GM12878 (cell line): ENCODE measurements at regions not wholly inside any gene's neighbourhood (a gene's known extent, or its start where the extent isn't known, plus 50 kb on each side); places are given as distances from the start of the nearest gene placed in this dataset.

Experiments used
- ATAC-seq: fragments of 200-7000 bp; cut with Tn5 transposase; 3 replicates; pipeline ENCODE4 v1.9.1; 2020; ENCODE audit warnings: mild to moderate bottlenecking, moderate library complexity
- BruUV-seq: library from RNA; stranded (reverse); fragments of 400-500 nt; replicated peaks from 2 replicates; lab custom pipeline; 2021; lab: Mats Ljungman, UMichigan
- CTCF ChIA-PET: fragments of 300-600 bp; sonication (Branson Sonifier 250); formaldehyde crosslinking; extraction: SDS; loops from one replicate; lab custom pipeline; 2021; ENCODE audit warnings: inconsistent platforms; lab: Yijun Ruan, JAX
- POLR2A ChIA-PET: fragments of 350-600 bp; formaldehyde crosslinking; extraction: SDS; loops from one replicate; lab custom pipeline; 2021; ENCODE audit warnings: inconsistent platforms; lab: Charles Lee
- RAD21 ChIA-PET: fragments of 300-600 bp; sonication (Branson Sonifier 250); formaldehyde crosslinking; loops from one replicate; lab custom pipeline; 2023; ENCODE audit warnings: antibody characterized with exemption; ENCODE audit not compliant: unreplicated experiment; lab: Charles Lee
- SMC1A ChIA-PET: fragments of 300-600 bp; sonication (Branson Sonifier 250); formaldehyde crosslinking; loops from one replicate; lab custom pipeline; 2023; ENCODE audit not compliant: unreplicated experiment, uncharacterized antibody; lab: Charles Lee
- DNase-seq: peaks from one replicate; pipeline ENCODE4 v3.0.0-alpha.2; 2011; ENCODE audit warnings: low read depth, low spot score
- FAIRE-seq: peaks from 3 replicates; lab custom pipeline; 2011; peaks lifted over from hg19 to GRCh38; lab: Jason Lieb, UNC
- H2AFZ ChIP-seq: 2 replicates; pipeline ENCODE4 v1.6.0; 2011; ENCODE audit warnings: low read depth, low read length, control low read depth; ENCODE audit not compliant: control insufficient read depth
- H3K27ac ChIP-seq: 2 replicates; pipeline ENCODE4 v1.5.1; 2011; ENCODE audit warnings: control low read depth; ENCODE audit not compliant: control insufficient read depth, insufficient read depth
- H3K27me3 ChIP-seq, 2 experiments: replicated peaks in 1 of 2; 2 replicates each; pipeline versions ENCODE4 v1.6.0 to v1.6.1; 2011; ENCODE audit warnings: low read length in 1 of 2; ENCODE audit not compliant: control insufficient read depth in 2 of 2, insufficient read depth in 2 of 2
- H3K36me3 ChIP-seq, 2 experiments: 2 replicates each; pipeline ENCODE4 v1.5.1; 2011; ENCODE audit warnings: low read length in 1 of 2; ENCODE audit not compliant: control insufficient read depth in 2 of 2, insufficient read depth in 2 of 2
- H3K4me1 ChIP-seq: 2 replicates; pipeline ENCODE4 v1.6.1; 2011; ENCODE audit warnings: mild to moderate bottlenecking, low read length, moderate library complexity, mixed read lengths; ENCODE audit not compliant: control insufficient read depth, insufficient read depth
- H3K4me2 ChIP-seq: 2 replicates; pipeline ENCODE4 v1.6.0; 2011; ENCODE audit warnings: control low read depth; ENCODE audit not compliant: control insufficient read depth, insufficient read depth
- H3K4me3 ChIP-seq: fragments of 200-600 bp; sonication (generic); 2 replicates; pipeline ENCODE4 v1.5.1; 2016
- H3K79me2 ChIP-seq: 2 replicates; pipeline ENCODE4 v1.6.0; 2011; ENCODE audit warnings: low read length; ENCODE audit not compliant: control insufficient read depth, insufficient read depth
- H3K9ac ChIP-seq: 2 replicates; pipeline ENCODE4 v1.8.0; 2011; ENCODE audit warnings: low read length, control low read depth, mixed read lengths; ENCODE audit not compliant: control insufficient read depth, insufficient read depth
- H3K9me3 ChIP-seq: replicated peaks from 3 replicates; pipeline ENCODE4 v1.5.1; 2011; ENCODE audit warnings: mild to moderate bottlenecking, low read length; ENCODE audit not compliant: control insufficient read depth, insufficient read depth
- H4K20me1 ChIP-seq: 2 replicates; pipeline ENCODE4 v1.6.0; 2011; ENCODE audit not compliant: control insufficient read depth, insufficient read depth
- DPF2 ChIP-seq: fragments of 450-650 bp; IDR thresholded peaks from 2 replicates; pipeline ENCODE4 v1.6.1; 2017; ENCODE audit warnings: mild to moderate bottlenecking
- NFIC ChIP-seq: IDR thresholded peaks from 2 replicates; pipeline ENCODE4 v1.6.1; 2012; ENCODE audit warnings: low read depth, mild to moderate bottlenecking, inconsistent platforms, low read length, moderate library complexity
- NR2F1 ChIP-seq: fragments of 450-650 bp; conservative IDR thresholded peaks from 2 replicates; pipeline ENCODE4 v1.6.1; 2017; ENCODE audit warnings: mild to moderate bottlenecking
- SMAD5 ChIP-seq: IDR thresholded peaks from 2 replicates; pipeline ENCODE4 v1.6.1; 2016; ENCODE audit warnings: antibody characterized with exemption, low read depth
- YBX1 ChIP-seq: fragments of 450-650 bp; IDR thresholded peaks from 2 replicates; pipeline ENCODE4 v1.6.1; 2016; ENCODE audit warnings: antibody characterized with exemption
- WGBS: methylation state at CpG from one replicate; pipeline ENCODE4 v1.1.6; 2016; ENCODE audit warnings: low lambda C conversion rate; ENCODE audit not compliant: insufficient replicate concordance, insufficient coverage; ENCODE audit errors: missing lambda C conversion rate; 5-methylcytosine and 5-hydroxymethylcytosine counted together
- in situ Hi-C: fragments of 300-500 bp; cut with MboI; formaldehyde crosslinking; loops from 9 replicates; pipeline ENCODE4 v1.14.3; 2018; ENCODE audit warnings: mixed read lengths
- intact Hi-C: fragments of 100-400 bp; cut with micrococcal nuclease; formaldehyde crosslinking; loops from one replicate; pipeline ENCODE4 v1.14.2; 2022; ENCODE audit not compliant: unreplicated experiment
- TF ChIP-seq, protein P1 (sequence below): IDR thresholded peaks from 2 replicates; pipeline ENCODE4 v1.6.1; 2012; ENCODE audit warnings: improper control_type of control experiment, low read depth, low read length; ENCODE audit not compliant: insufficient replicate concordance
- TF ChIP-seq, protein P2 (sequence below): fragments of 450-650 bp; IDR thresholded peaks from 2 replicates; pipeline ENCODE4 v1.6.1; 2017; ENCODE audit warnings: borderline replicate concordance

DNA sequence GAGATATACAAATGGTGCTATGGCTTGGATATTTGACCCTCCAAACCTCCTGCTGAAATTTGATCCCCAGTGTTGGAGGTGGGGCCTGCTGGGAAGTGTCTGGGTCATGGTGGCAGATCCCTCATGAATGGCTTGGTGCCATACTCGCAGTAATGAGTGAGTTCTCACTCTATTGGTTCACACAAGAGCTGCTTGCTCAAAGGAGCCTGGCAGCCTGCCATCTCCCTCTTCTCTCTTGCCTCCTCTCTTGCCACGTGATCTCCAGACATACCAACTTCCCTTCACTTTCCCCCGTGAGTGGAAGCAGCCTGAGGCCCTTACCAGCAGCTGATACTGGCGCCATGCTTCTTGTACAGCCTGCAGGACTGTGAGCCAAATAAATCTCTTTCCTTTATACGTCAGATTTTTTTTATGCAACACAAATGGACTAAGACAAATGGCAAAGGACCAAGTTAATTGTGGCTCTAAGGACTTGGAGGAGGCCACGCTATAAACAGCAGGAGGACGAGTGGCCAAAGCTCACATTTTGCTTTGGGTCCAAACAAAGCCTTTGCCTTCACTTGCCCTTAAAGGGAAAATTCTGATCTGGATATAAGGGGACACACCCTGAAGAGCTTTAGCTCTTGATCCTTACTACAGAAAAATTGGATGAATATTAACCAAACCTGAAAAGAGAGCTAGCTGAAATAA lies 214.7 kb downstream of the SS18 start:
- no peak for TF ChIP-seq SMAD5
- TF ChIP-seq, protein P1, sequence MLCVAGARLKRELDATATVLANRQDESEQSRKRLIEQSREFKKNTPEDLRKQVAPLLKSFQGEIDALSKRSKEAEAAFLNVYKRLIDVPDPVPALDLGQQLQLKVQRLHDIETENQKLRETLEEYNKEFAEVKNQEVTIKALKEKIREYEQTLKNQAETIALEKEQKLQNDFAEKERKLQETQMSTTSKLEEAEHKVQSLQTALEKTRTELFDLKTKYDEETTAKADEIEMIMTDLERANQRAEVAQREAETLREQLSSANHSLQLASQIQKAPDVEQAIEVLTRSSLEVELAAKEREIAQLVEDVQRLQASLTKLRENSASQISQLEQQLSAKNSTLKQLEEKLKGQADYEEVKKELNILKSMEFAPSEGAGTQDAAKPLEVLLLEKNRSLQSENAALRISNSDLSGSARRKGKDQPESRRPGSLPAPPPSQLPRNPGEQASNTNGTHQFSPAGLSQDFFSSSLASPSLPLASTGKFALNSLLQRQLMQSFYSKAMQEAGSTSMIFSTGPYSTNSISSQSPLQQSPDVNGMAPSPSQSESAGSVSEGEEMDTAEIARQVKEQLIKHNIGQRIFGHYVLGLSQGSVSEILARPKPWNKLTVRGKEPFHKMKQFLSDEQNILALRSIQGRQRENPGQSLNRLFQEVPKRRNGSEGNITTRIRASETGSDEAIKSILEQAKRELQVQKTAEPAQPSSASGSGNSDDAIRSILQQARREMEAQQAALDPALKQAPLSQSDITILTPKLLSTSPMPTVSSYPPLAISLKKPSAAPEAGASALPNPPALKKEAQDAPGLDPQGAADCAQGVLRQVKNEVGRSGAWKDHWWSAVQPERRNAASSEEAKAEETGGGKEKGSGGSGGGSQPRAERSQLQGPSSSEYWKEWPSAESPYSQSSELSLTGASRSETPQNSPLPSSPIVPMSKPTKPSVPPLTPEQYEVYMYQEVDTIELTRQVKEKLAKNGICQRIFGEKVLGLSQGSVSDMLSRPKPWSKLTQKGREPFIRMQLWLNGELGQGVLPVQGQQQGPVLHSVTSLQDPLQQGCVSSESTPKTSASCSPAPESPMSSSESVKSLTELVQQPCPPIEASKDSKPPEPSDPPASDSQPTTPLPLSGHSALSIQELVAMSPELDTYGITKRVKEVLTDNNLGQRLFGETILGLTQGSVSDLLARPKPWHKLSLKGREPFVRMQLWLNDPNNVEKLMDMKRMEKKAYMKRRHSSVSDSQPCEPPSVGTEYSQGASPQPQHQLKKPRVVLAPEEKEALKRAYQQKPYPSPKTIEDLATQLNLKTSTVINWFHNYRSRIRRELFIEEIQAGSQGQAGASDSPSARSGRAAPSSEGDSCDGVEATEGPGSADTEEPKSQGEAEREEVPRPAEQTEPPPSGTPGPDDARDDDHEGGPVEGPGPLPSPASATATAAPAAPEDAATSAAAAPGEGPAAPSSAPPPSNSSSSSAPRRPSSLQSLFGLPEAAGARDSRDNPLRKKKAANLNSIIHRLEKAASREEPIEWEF = no peak
- no peak for TF ChIP-seq NFIC
- no peak for TF ChIP-seq YBX1
- no peak for TF ChIP-seq DPF2
- TF ChIP-seq, protein P2, sequence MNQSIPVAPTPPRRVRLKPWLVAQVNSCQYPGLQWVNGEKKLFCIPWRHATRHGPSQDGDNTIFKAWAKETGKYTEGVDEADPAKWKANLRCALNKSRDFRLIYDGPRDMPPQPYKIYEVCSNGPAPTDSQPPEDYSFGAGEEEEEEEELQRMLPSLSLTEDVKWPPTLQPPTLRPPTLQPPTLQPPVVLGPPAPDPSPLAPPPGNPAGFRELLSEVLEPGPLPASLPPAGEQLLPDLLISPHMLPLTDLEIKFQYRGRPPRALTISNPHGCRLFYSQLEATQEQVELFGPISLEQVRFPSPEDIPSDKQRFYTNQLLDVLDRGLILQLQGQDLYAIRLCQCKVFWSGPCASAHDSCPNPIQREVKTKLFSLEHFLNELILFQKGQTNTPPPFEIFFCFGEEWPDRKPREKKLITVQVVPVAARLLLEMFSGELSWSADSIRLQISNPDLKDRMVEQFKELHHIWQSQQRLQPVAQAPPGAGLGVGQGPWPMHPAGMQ = no peak
- no peak for TF ChIP-seq NR2F1
- TF ChIP-seq, all 136 proteins: peak for 0
- H3K36me3 ChIP-seq = no peaks in the 10 kb centered on the region
- no peaks in the 10 kb centered on the region for H3K4me1 ChIP-seq
- H2AFZ ChIP-seq = no peak overlapping the region
- no peak for FAIRE-seq
- 21% methylated on average over 7 of the region's 7 CpGs for WGBS
- H3K27ac ChIP-seq = no peak overlapping the region
- H3K9ac ChIP-seq = no peak overlapping the region
- ChIA-PET POLR2A (no interaction called here), RAD21 (no interaction called here), SMC1A (no interaction called here), CTCF (no interaction called here)
- intact Hi-C loops = no loop called here
- H3K79me2 ChIP-seq = no peaks in the 10 kb centered on the region
- in situ Hi-C loops = no loop called here
- DNase-seq = no peak
- H3K4me2 ChIP-seq = no peak overlapping the region
- no peaks in the 10 kb centered on the region for H4K20me1 ChIP-seq
- no peak for ATAC-seq
- H3K9me3 ChIP-seq = no peaks in the 10 kb centered on the region
- BruUV-seq = no TSS peak
- H3K27me3 ChIP-seq = no peaks in the 10 kb centered on the region
- H3K4me3 ChIP-seq = no peak overlapping the region
